Cardiac fibroblast (primary cell): ENCODE measurements at regions not wholly inside any gene's neighbourhood (a gene's known extent, or its start where the extent isn't known, plus 50 kb on each side); places are given as distances from the start of the nearest gene placed in this dataset.
"Not testable (repeated sequence)": the region's sequence is repeated elsewhere in the genome, so short reads cannot be mapped to it uniquely, and the experiment has no call there.

Source experiments
- DNase-seq, 2 donors: peaks; one replicate each; pipeline versions ENCODE4 v3.0.0 to v3.0.0-alpha.2; 2010; ENCODE audit warnings: low read depth in 2 of 2
- H3K4me3 ChIP-seq, 2 donors: replicated peaks in 1 of 2; 1 replicate in 1 of 2; 2 replicates in 1 of 2; pipeline ENCODE4 v1.5.1; 2011; ENCODE audit warnings: low read depth in 2 of 2, low read length in 2 of 2, mild to moderate bottlenecking in 2 of 2, moderate library complexity in 1 of 2
- TF ChIP-seq, protein P1 (sequence below): IDR thresholded peaks from one replicate; pipeline ENCODE4 v1.5.1; 2011; ENCODE audit warnings: low read depth, mild to moderate bottlenecking, low read length, inconsistent platforms

DNA sequence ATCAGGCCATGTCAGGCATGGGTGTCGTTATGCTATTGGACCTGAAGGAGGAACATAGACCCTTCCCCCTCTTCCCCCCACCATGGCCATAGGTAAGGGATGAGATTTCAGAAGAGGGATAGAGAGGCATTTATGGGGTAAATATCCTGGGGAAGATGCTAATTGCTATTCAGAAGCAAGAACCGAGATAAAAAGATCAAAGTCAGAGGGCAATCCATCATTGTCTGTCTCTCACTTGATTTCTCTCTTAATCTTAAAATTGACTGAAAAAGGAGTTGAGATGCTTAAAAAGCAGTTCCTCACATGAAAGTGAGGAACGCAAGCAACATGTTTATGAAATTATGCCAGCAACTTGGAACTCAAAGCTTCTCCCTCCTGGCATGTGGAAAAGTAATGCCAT, 212.0 kb downstream of the RPAP3 start:
- DNase-seq, result no peak
- H3K4me3 ChIP-seq, result no peak overlapping the region
- TF ChIP-seq, protein P1, sequence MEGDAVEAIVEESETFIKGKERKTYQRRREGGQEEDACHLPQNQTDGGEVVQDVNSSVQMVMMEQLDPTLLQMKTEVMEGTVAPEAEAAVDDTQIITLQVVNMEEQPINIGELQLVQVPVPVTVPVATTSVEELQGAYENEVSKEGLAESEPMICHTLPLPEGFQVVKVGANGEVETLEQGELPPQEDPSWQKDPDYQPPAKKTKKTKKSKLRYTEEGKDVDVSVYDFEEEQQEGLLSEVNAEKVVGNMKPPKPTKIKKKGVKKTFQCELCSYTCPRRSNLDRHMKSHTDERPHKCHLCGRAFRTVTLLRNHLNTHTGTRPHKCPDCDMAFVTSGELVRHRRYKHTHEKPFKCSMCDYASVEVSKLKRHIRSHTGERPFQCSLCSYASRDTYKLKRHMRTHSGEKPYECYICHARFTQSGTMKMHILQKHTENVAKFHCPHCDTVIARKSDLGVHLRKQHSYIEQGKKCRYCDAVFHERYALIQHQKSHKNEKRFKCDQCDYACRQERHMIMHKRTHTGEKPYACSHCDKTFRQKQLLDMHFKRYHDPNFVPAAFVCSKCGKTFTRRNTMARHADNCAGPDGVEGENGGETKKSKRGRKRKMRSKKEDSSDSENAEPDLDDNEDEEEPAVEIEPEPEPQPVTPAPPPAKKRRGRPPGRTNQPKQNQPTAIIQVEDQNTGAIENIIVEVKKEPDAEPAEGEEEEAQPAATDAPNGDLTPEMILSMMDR, result no peak

DNA sequence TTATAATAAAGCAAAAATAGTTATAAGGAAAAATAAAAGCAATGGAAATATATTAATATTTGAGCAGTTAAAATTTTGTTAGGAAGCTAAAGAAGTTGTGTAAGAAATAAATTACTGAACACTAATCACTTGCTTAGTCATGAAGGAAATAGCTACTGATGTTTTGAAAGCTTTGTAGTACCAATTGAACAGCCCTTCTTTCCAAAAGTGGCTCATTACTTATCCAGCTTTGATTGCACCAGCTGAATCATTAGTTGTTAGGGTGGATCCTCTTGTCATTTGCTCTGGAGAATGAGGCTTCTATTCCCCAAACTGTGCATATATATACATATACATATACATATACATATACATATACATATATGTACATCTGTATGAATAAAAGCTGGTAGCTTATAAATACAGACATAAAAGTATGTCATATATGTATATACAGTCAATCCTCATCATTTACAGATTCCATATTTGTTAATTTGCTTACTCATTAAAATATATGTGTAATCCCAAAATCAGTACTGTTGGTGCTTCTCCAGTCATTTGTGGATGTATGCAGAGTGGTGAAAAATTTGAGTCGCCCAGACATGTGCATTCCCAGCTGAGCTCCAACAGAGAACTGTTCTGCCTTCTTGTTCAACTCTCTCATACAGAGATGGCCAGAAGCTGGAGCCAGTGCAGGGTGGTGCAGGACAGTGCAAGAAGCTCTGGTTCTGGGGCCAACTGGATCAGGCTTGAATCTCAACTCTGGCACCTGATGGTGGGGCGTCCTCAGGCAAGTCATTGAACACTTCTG, 214.1 kb downstream of the RPAP3 start:
- no peak for DNase-seq
- H3K4me3 ChIP-seq, result no peak overlapping the region
- TF ChIP-seq, protein P1, result no peak

DNA sequence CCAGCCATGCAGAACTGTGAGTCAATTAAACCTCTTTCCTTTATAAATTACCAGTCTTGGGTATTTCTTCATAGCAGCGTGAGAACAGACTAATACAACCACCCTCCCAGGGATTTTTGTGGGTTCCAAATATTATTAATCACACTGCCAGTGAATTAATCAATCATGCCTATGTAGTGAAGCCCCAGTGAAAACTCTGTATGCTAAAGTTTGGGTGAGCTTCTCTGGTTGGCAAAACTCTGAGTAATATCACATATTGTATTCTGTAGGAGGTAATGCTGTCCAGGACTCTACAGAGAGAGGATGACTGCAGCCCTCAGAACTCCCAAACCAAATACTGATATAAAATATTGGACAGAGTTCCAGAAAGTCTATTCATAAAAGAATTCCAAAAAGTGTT, 216.9 kb downstream of the RPAP3 start:
- TF ChIP-seq, protein P1, result no peak
- H3K4me3 ChIP-seq, result no peak overlapping the region
- DNase-seq, result no peak

DNA sequence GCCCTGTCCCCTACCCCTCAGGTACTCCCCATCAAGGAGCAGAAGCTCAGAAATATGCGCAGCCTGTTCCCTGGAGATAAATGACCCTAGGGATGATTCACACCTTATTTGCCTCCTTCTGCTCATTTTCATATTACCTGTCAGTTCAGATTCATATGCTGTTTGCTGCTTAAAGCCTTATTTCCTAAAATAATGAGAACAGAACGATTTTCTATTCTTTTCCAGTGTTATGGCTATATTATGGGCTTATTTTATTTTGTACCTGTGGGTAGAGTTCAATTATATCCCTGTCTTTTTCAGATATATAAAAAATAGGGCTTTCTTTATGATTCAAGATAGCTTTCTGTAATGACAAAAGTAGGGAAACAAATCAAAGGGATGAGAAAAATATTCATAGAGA, 224.8 kb downstream of the RPAP3 start:
- TF ChIP-seq, protein P1, result no peak
- H3K4me3 ChIP-seq, result no peak overlapping the region
- DNase-seq, result no peak

DNA sequence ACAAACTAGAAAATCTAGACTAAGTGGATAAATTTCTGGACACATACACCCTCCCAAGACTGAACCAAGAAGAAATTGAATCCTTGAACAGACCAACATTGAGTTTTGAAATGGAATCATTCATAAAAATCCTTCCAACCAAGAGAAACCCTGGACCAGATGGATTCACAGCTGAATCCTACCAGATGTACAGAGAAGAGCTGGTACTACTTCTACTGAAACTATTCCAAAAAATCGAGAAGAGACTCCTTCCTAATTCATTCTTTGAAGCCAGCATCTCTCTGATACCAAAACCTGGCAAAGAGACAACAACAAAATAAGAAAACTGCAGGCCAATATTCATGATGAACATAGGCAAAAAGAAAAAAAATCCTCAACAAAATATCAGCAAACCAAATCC, 227.4 kb downstream of the RPAP3 start:
- no peak overlapping the region for H3K4me3 ChIP-seq
- TF ChIP-seq, protein P1, result no peak
- DNase-seq, result no peak

DNA sequence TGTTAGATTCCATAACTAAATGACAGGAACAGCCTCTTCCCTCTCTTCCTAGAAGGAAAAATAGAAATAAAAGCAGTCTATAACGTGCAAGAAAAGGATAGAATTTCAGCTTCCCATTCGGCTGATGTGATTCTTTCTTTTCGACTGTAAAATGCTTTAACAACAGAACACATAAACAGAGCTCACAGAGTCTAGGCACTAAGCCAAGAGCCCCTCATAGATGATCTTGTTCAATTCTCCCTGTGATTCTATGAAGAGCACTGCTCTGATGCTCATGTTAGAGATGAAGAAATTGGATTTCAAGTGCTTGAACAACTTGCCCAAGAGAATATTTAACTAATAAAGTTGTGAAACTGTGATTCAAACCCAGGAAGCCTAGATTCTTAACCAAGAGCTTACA, 232.7 kb downstream of the RPAP3 start:
- DNase-seq, result no peak
- TF ChIP-seq, protein P1, result no peak
- H3K4me3 ChIP-seq, result no peak overlapping the region

DNA sequence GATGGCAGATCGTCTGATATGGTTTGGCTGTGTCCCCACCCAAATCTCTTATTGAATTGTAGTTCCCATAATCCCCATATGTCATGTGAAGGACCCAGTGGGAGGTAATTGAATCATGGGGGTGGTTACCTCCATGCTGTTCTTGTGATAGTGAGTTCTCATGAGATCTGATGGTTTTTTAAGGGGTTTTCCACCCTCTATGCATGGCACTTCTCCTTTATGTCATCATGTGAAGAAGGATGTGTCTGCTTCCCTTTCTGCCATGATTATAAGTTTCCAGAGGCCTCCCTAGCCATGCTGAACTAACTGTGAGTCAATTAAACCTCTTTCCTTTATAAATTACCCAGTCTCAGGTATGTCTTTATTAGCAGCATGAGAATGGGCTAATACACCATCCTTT, 235.5 kb downstream of the RPAP3 start:
- H3K4me3 ChIP-seq, DNase-seq: not testable (repeated sequence)

DNA sequence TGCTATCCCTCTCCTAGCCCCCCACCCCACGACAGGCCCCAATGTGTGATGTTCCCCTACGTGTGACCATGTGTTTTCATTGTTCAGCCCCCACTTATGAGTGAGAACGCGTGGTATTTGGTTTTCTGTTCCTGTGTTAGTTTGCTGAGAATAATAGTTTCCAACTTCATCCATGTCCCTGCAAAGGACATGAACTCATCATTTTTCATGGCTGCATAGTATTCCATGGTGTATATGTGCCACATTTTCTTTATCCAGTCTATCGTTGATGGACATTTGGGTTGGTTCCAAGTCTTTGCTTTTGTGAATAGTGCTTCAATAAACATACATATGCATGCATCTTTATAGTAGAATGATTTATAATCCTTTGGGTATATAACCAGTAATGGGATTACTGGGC, 241.9 kb downstream of the RPAP3 start:
- not testable (repeated sequence) for H3K4me3 ChIP-seq, DNase-seq
